ENCODE measurements at regions not wholly inside any gene's neighbourhood (a gene's known extent, or its start where the extent isn't known, plus 50 kb on each side); places are given as distances from the start of the nearest gene placed in this dataset.

DNA sequence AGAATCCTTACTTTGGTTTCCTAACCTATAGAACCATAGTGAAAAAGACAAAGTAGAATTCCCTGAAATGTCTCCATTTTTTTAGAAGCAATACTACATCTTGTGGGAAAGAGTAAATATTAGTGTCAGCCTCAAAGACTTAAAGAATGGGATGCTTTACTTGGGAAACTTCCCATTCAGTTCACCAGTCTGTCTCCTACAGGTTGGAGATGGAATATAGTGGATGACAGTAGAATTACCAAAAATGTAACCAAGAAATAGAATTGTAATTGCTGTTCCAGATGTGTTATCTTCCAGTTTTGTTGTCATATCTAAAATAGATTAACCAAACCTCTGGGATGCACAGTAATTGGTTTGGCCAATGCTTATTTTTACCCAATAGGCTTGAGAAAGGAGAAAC, 338.6 kb upstream of the GRID2 start:
- H3K4me3 ChIP-seq, result no peak overlapping the region
- TF ChIP-seq, protein P1, sequence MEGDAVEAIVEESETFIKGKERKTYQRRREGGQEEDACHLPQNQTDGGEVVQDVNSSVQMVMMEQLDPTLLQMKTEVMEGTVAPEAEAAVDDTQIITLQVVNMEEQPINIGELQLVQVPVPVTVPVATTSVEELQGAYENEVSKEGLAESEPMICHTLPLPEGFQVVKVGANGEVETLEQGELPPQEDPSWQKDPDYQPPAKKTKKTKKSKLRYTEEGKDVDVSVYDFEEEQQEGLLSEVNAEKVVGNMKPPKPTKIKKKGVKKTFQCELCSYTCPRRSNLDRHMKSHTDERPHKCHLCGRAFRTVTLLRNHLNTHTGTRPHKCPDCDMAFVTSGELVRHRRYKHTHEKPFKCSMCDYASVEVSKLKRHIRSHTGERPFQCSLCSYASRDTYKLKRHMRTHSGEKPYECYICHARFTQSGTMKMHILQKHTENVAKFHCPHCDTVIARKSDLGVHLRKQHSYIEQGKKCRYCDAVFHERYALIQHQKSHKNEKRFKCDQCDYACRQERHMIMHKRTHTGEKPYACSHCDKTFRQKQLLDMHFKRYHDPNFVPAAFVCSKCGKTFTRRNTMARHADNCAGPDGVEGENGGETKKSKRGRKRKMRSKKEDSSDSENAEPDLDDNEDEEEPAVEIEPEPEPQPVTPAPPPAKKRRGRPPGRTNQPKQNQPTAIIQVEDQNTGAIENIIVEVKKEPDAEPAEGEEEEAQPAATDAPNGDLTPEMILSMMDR (IDR thresholded peaks at IDR 0.05), result no peak
- no peaks in the 10 kb centered on the region for H3K4me1 ChIP-seq
- intact Hi-C loops (cut with DNase I), result no loop called here
- H3K27ac ChIP-seq, result no peak overlapping the region
- ATAC-seq (no peak), DNase-seq (no peak)
- H3K9me3 ChIP-seq, result no peaks in the 10 kb centered on the region
- H3K36me3 ChIP-seq, result no peaks in the 10 kb centered on the region
- no peaks in the 10 kb centered on the region for H3K27me3 ChIP-seq

DNA sequence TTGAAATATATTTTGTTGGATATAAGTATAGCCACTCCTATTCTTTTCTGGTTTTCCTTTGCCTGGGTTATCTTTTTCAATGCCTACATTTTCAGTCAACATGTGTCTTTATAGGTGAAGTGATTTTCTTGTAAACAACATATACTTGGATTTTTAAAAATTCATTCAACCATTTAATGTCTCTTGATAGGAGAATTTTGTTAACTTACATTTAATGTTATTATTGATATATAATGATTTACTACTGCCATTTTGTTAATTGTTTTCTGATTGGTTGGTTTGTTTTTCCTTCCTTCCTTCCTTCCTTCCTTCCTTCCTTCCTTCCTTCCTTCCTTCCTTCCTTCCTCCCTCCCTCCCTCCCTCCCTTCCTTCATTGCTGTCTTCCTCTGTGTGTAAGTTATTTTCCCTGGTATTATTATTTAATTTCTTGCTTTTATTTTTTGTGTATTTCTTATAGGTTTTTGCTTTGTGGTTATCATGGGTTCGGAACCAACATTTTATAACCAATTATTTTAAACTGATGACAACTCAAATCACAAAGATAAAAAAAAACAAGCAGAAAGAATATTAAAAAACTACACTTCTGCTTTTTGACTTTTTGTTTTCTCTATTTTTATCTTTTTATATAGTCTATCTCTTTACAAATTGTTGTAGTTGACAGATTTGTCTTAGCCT, 330.1 kb upstream of the GRID2 start:
- no peak overlapping the region for H3K27ac ChIP-seq
- no peaks in the 10 kb centered on the region for H3K4me1 ChIP-seq
- intact Hi-C loops (cut with DNase I), result no loop called here
- H3K9me3 ChIP-seq, result peaks cover 0 to 32% (median 0%) of the 10 kb centered on the region in 11 donors
- H3K4me3 ChIP-seq, result no peak overlapping the region
- no peak for DNase-seq
- 77 to 82% methylated on average over 1 of the region's 1 CpG for WGBS, 2 donors
- no peak for ATAC-seq
- H3K36me3 ChIP-seq, result no peaks in the 10 kb centered on the region
- H3K27me3 ChIP-seq, result no peaks in the 10 kb centered on the region
- TF ChIP-seq, protein P1 (IDR thresholded peaks at IDR 0.05), result no peak

DNA sequence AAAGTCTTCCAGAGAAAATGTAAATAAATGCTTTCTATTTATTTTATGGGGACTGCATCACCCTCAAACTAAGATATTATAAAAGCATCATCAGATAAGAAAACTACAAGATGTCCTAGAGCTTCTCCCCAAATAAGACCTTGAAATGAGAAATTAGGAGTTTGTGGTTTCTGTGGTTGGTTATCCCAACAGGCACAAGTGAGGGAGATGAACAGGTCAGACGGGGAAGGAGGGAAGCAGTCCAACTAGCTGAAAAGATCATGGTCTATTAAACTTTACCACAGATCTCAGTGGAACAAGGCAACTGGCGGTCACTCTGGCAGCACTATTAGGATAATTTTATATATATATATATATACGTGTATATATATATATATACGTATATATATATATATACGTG, 319.3 kb upstream of the GRID2 start:
- Histone ChIP-seq H3K9me3 (peaks cover 0 to 3% (median 0%) of the 10 kb centered on the region in 11 donors), H3K4me1 (no peaks in the 10 kb centered on the region), H3K36me3 (no peaks in the 10 kb centered on the region), H3K27ac (no peak overlapping the region), H3K27me3 (no peaks in the 10 kb centered on the region), H3K4me3 (no peak overlapping the region)
- 83 to 87% methylated on average over 5 of the region's 5 CpGs for WGBS, 2 donors
- DNase-seq (no peak), ATAC-seq (no peak)
- TF ChIP-seq, protein P1 (IDR thresholded peaks at IDR 0.05), result no peak
- intact Hi-C loops (cut with DNase I), result no loop called here

DNA sequence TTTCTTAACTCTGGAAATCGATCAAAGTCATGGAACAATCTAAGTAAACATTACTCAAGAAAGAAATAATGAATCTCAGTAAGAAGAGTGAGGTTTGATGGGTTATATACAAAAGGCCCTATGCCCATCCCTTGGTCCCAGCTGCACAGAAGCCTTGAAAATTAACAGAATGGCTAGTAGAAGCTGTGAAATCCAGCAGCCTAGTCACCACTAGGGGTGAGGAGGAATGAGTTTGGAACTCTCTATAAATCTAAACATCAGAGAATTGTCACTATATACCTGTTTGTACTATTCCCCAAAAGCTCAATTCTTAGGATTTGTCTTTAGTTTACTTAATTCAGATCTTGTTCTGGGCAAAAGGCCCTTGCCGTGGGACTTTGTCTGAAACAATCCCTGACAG, 313.9 kb upstream of the GRID2 start:
- ATAC-seq (no peak), DNase-seq (no peak)
- no peak overlapping the region for H3K4me3 ChIP-seq
- TF ChIP-seq, protein P1 (IDR thresholded peaks at IDR 0.05), result no peak
- no peak overlapping the region for H3K27ac ChIP-seq
- H3K27me3 ChIP-seq, result no peaks in the 10 kb centered on the region
- H3K4me1 ChIP-seq, result no peaks in the 10 kb centered on the region
- no peaks in the 10 kb centered on the region for H3K36me3 ChIP-seq
- intact Hi-C loops (cut with DNase I), result no loop called here
- 42 to 50% methylated on average over 2 of the region's 2 CpGs for WGBS, 2 donors
- peaks cover 0 to 3% (median 0%) of the 10 kb centered on the region in 11 donors for H3K9me3 ChIP-seq
